HG02763 (cell line): ENCODE measurements at regions not wholly inside any gene's neighbourhood (a gene's known extent, or its start where the extent isn't known, plus 50 kb on each side); places are given as distances from the start of the nearest gene placed in this dataset.
"Not testable (repeated sequence)": the region's sequence is repeated elsewhere in the genome, so short reads cannot be mapped to it uniquely, and the experiment has no call there.

Experiments
- ATAC-seq: cut with Tn5 transposase; IDR thresholded peaks from one replicate; pipeline ENCODE4 v1.9.1; 2021; ENCODE audit warnings: mild to moderate bottlenecking, moderate library complexity; ENCODE audit not compliant: unreplicated experiment

- ATAC-seq, result not testable (repeated sequence)
Observed at GRCh38 chr5:102154791-102155605, 141.1 kb downstream of the SLCO4C1 start.

GRCh38 chr5:102154291-102154690 is 141.8 kb downstream of the SLCO4C1 start:
- ATAC-seq, result no peak

- peak; percentile 86 for ATAC-seq
Observed at GRCh38 chr5:102153003-102153759, 142.9 kb downstream of the SLCO4C1 start.

GRCh38 chr5:102139029-102139428 is 157.1 kb downstream of the SLCO4C1 start:
- ATAC-seq, result no peak

GRCh38 chr5:102138243-102138653 is 157.8 kb downstream of the SLCO4C1 start:
- no peak for ATAC-seq

GRCh38 chr5:102130890-102131289 is 165.2 kb downstream of the SLCO4C1 start:
- ATAC-seq, result no peak

- no peak for ATAC-seq
Observed at GRCh38 chr5:102130386-102130785, 165.7 kb downstream of the SLCO4C1 start.

GRCh38 chr5:102119252-102119651 is 176.8 kb downstream of the SLCO4C1 start:
- ATAC-seq, result no peak

GRCh38 chr5:102115736-102116135 is 180.3 kb downstream of the SLCO4C1 start:
- no peak for ATAC-seq

- no peak for ATAC-seq
Observed at GRCh38 chr5:102114525-102115069, 181.5 kb downstream of the SLCO4C1 start.

GRCh38 chr5:102107865-102108264 is 188.2 kb downstream of the SLCO4C1 start:
- ATAC-seq, result no peak

- no peak for ATAC-seq
Observed at GRCh38 chr5:102106599-102106998, 189.5 kb downstream of the SLCO4C1 start.

- no peak for ATAC-seq
Observed at GRCh38 chr5:102099766-102100331, 196.2 kb downstream of the SLCO4C1 start.

- not testable (repeated sequence) for ATAC-seq
Observed at GRCh38 chr5:102099083-102099482, 197.0 kb downstream of the SLCO4C1 start.

GRCh38 chr5:102098606-102099005 is 197.5 kb downstream of the SLCO4C1 start:
- not testable (repeated sequence) for ATAC-seq

- ATAC-seq, result no peak
Observed at GRCh38 chr5:102090770-102091169, 205.3 kb downstream of the SLCO4C1 start.

- ATAC-seq, result no peak
Observed at GRCh38 chr5:102089883-102090282, 206.2 kb downstream of the SLCO4C1 start.

GRCh38 chr5:102087906-102088305 is 208.2 kb downstream of the SLCO4C1 start:
- no peak for ATAC-seq

GRCh38 chr5:102080288-102080687 is 215.8 kb downstream of the SLCO4C1 start:
- no peak for ATAC-seq

- ATAC-seq, result no peak
Observed at GRCh38 chr5:102077920-102078319, 218.2 kb downstream of the SLCO4C1 start.

- ATAC-seq, result no peak
Observed at GRCh38 chr5:102069974-102070373, 226.1 kb downstream of the SLCO4C1 start.
